ENCODE measurements at regions not wholly inside any gene's neighbourhood (a gene's known extent, or its start where the extent isn't known, plus 50 kb on each side); places are given as distances from the start of the nearest gene placed in this dataset.
"Not testable (repeated sequence)": the region's sequence is repeated elsewhere in the genome, so short reads cannot be mapped to it uniquely, and the experiment has no call there.

- Mint-ChIP-seq H3K27ac (no peak overlapping the region), H3K27me3 (no peaks in the 10 kb centered on the region), H3K9me3 (ENCODE audit: insufficient read depth) (peaks cover 4% of the 10 kb centered on the region), H3K4me1 (no peaks in the 10 kb centered on the region), H3K4me3 (no peak overlapping the region)
- intact Hi-C loops (cut with micrococcal nuclease): no loop called here
- Histone ChIP-seq H3K9me3 (ENCODE audit: control extremely low read depth in 1 of 3, control insufficient read depth in 2 of 3, insufficient read depth in 1 of 3, low read length in 2 of 3) (peaks cover 0 to 24% (median 0%) of the 10 kb centered on the region in 3 donors), H3K4me1 (ENCODE audit: control insufficient read depth in 2 of 2, insufficient read depth in 2 of 2, low read length in 2 of 2) (no peaks in the 10 kb centered on the region), H3K4me2 (replicated peaks; ENCODE audit: low read depth, low read length, poor library complexity, severe bottlenecking) (no peak overlapping the region), H3K4me3 (ENCODE audit: control extremely low read depth in 1 of 5, extremely low read depth in 1 of 5, insufficient read depth in 1 of 5, low read depth in 2 of 5, low read length in 4 of 5) (no peak overlapping the region), H3K27ac (ENCODE audit: low read length in 2 of 2) (no peak overlapping the region), H3K27me3 (replicated peaks in 1 of 4; ENCODE audit: control extremely low read depth in 1 of 4, control insufficient read depth in 3 of 4, insufficient read depth in 4 of 4, low read length in 3 of 4) (no peaks in the 10 kb centered on the region), H3K9ac (ENCODE audit: low read length) (no peak overlapping the region), H2AFZ (ENCODE audit: insufficient read depth, low read depth, low read length, poor library complexity, severe bottlenecking) (no peak overlapping the region), H3K79me2 (ENCODE audit: control insufficient read depth, insufficient read depth, low read length) (no peaks in the 10 kb centered on the region), H3K36me3 (replicated peaks in 1 of 2; ENCODE audit: control extremely low read depth in 1 of 2, control insufficient read depth in 1 of 2, extremely low read depth in 1 of 2, insufficient read depth in 2 of 2, low read length in 1 of 2) (no peaks in the 10 kb centered on the region), H4K20me1 (ENCODE audit: control insufficient read depth, insufficient read depth, low read length, poor library complexity, severe bottlenecking) (no peaks in the 10 kb centered on the region)
- DNase-seq: no peak
- CTCF ChIA-PET: no interaction called here
- 92% methylated on average over 4 of the region's 4 CpGs for WGBS (ENCODE audit: insufficient coverage)
- POLR2A ChIA-PET: no interaction called here
- no peak for TF ChIP-seq EZH2 (IDR thresholded peaks at IDR 0.05; ENCODE audit: borderline replicate concordance, insufficient read depth, low read depth, low read length, poor library complexity, severe bottlenecking)
- TF ChIP-seq CTCF (IDR thresholded peaks at IDR 0.05): no peak
- ATAC-seq (ENCODE audit: low read depth): no peak
Observed at GRCh38 chr10:109664554-109664953, 258.8 kb downstream of the XPNPEP1 start.

GRCh38 chr10:109663122-109663521 is 260.2 kb downstream of the XPNPEP1 start:
- DNase-seq (no peak), ATAC-seq (ENCODE audit: low read depth) (no peak)
- Mint-ChIP-seq H3K9me3 (ENCODE audit: insufficient read depth) (peaks cover 4% of the 10 kb centered on the region), H3K4me1 (no peaks in the 10 kb centered on the region), H3K27me3 (no peaks in the 10 kb centered on the region), H3K27ac (no peak overlapping the region), H3K4me3 (no peak overlapping the region)
- CTCF ChIA-PET: no interaction called here
- Histone ChIP-seq H4K20me1 (ENCODE audit: control insufficient read depth, insufficient read depth, low read length, poor library complexity, severe bottlenecking) (no peaks in the 10 kb centered on the region), H3K9me3 (ENCODE audit: control extremely low read depth in 1 of 3, control insufficient read depth in 2 of 3, insufficient read depth in 1 of 3, low read length in 2 of 3) (peaks cover 0 to 24% (median 0%) of the 10 kb centered on the region in 3 donors), H3K4me2 (replicated peaks; ENCODE audit: low read depth, low read length, poor library complexity, severe bottlenecking) (no peak overlapping the region), H3K79me2 (ENCODE audit: control insufficient read depth, insufficient read depth, low read length) (no peaks in the 10 kb centered on the region), H2AFZ (ENCODE audit: insufficient read depth, low read depth, low read length, poor library complexity, severe bottlenecking) (no peak overlapping the region), H3K4me3 (ENCODE audit: control extremely low read depth in 1 of 5, extremely low read depth in 1 of 5, insufficient read depth in 1 of 5, low read depth in 2 of 5, low read length in 4 of 5) (no peak overlapping the region), H3K27ac (ENCODE audit: low read length in 2 of 2) (no peak overlapping the region), H3K36me3 (replicated peaks in 1 of 2; ENCODE audit: control extremely low read depth in 1 of 2, control insufficient read depth in 1 of 2, extremely low read depth in 1 of 2, insufficient read depth in 2 of 2, low read length in 1 of 2) (no peaks in the 10 kb centered on the region), H3K27me3 (replicated peaks in 1 of 4; ENCODE audit: control extremely low read depth in 1 of 4, control insufficient read depth in 3 of 4, insufficient read depth in 4 of 4, low read length in 3 of 4) (no peaks in the 10 kb centered on the region), H3K9ac (ENCODE audit: low read length) (no peak overlapping the region), H3K4me1 (ENCODE audit: control insufficient read depth in 2 of 2, insufficient read depth in 2 of 2, low read length in 2 of 2) (no peaks in the 10 kb centered on the region)
- TF ChIP-seq CTCF (IDR thresholded peaks at IDR 0.05) (no peak), EZH2 (IDR thresholded peaks at IDR 0.05; ENCODE audit: borderline replicate concordance, insufficient read depth, low read depth, low read length, poor library complexity, severe bottlenecking) (no peak)
- POLR2A ChIA-PET: no interaction called here
- 69% methylated on average over 6 of the region's 6 CpGs for WGBS (ENCODE audit: insufficient coverage)
- intact Hi-C loops (cut with micrococcal nuclease): no loop called here

- CTCF ChIA-PET; H3K9me3 Mint-ChIP-seq (ENCODE audit: insufficient read depth); H3K27me3 Mint-ChIP-seq; intact Hi-C loops (cut with micrococcal nuclease); H3K27me3 ChIP-seq (replicated peaks in 1 of 4; ENCODE audit: control extremely low read depth in 1 of 4, control insufficient read depth in 3 of 4, insufficient read depth in 4 of 4, low read length in 3 of 4); H3K9ac ChIP-seq (ENCODE audit: low read length); POLR2A ChIA-PET; H3K4me3 Mint-ChIP-seq; H3K4me1 ChIP-seq (ENCODE audit: control insufficient read depth in 2 of 2, insufficient read depth in 2 of 2, low read length in 2 of 2); H3K36me3 ChIP-seq (replicated peaks in 1 of 2; ENCODE audit: control extremely low read depth in 1 of 2, control insufficient read depth in 1 of 2, extremely low read depth in 1 of 2, insufficient read depth in 2 of 2, low read length in 1 of 2); DNase-seq; H3K27ac Mint-ChIP-seq; H4K20me1 ChIP-seq (ENCODE audit: control insufficient read depth, insufficient read depth, low read length, poor library complexity, severe bottlenecking); H3K27ac ChIP-seq (ENCODE audit: low read length in 2 of 2); H2AFZ ChIP-seq (ENCODE audit: insufficient read depth, low read depth, low read length, poor library complexity, severe bottlenecking); H3K4me1 Mint-ChIP-seq; H3K4me3 ChIP-seq (ENCODE audit: control extremely low read depth in 1 of 5, extremely low read depth in 1 of 5, insufficient read depth in 1 of 5, low read depth in 2 of 5, low read length in 4 of 5); H3K79me2 ChIP-seq (ENCODE audit: control insufficient read depth, insufficient read depth, low read length); H3K4me2 ChIP-seq (replicated peaks; ENCODE audit: low read depth, low read length, poor library complexity, severe bottlenecking); H3K9me3 ChIP-seq (ENCODE audit: control extremely low read depth in 1 of 3, control insufficient read depth in 2 of 3, insufficient read depth in 1 of 3, low read length in 2 of 3); ATAC-seq (ENCODE audit: low read depth): not testable (repeated sequence)
- 89% methylated on average over 12 of the region's 12 CpGs for WGBS (ENCODE audit: insufficient coverage)
Observed at GRCh38 chr10:109652612-109653011, 270.7 kb downstream of the XPNPEP1 start.

All from B cell (primary cell).